NCI-H446 (cell line): ENCODE measurements at regions not wholly inside any gene's neighbourhood (a gene's known extent, or its start where the extent isn't known, plus 50 kb on each side); places are given as distances from the start of the nearest gene placed in this dataset.

Experiments used
- DNase-seq, 2 experiments: peaks; one replicate each; lab custom pipeline; 2025; lab: John Stamatoyannopoulos, UW

DNA sequence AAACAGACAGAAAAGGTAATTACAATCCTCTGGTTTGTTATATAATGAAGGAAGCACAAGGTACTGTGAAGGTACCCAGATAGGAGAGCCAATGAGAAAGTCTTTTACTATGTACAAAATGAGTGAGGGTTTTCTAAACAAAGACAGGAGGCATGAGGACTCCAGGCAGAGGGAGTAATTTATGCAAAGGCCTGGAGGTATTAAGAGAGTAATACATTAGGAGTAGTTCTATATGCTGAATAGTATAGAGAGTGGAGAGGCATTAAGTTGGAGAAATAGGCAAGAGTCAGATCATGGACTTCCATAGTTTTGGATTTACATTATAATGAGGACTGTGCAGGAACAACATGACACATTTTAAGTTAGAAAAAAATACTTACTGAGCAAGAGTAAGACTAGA lies 216.0 kb downstream of the SCG2 start:
- DNase-seq, result no peak

DNA sequence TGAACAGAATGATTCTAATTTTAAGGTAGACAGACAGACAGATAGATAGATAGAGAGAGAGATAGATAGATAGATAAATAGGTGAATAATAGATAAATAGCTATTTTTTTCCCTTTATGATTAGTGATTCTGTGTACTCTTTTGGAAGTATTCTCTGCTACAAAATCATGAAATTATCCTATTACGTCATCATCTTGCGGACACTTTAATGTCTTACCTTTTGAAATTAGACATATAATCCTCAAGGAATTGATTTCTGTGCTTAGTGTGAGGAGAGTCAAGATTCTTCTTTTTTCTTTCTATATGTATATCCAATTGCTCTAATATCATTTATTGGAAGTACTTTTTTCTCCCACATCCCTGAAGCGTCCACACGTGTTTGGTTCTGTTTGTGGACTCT lies 215.2 kb downstream of the SCG2 start:
- DNase-seq, result no peak

DNA sequence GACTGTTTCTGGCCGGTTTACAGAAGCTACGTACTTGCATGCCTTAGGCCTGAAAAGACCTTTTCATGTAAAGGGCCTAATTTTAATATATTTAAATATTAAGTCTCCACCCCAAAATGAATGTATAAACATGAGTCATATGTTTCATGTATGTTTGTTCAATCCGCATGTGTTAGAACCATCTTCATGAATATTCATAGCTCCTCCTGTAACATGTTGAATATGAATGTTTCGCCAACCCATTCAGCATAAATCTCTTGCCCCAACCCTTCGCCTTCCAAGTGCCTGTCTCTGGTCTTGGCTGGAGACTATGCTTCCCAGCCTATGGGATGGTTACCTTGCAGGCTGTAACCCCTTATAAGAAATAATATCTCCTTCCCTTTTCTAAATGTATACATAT lies 212.5 kb downstream of the SCG2 start:
- DNase-seq, result no peak

DNA sequence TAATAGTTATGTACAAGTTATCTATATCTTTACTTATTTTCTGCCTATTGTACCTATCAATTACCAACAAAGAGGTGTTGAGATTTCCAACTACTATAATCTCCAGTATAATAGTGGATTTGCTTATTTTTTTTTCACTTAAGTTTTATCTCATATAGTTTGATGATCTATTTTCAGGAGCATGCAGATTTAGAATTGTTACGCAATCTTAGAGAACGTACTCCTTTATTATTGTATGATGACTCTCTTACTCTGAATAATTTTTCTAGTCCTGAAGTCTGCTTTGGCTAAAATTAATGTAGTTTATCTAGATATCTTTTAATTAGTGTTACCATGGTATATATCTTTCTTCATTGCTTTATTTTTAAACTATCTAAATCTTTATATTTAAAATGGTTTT lies 205.2 kb downstream of the SCG2 start:
- DNase-seq, result no peak

DNA sequence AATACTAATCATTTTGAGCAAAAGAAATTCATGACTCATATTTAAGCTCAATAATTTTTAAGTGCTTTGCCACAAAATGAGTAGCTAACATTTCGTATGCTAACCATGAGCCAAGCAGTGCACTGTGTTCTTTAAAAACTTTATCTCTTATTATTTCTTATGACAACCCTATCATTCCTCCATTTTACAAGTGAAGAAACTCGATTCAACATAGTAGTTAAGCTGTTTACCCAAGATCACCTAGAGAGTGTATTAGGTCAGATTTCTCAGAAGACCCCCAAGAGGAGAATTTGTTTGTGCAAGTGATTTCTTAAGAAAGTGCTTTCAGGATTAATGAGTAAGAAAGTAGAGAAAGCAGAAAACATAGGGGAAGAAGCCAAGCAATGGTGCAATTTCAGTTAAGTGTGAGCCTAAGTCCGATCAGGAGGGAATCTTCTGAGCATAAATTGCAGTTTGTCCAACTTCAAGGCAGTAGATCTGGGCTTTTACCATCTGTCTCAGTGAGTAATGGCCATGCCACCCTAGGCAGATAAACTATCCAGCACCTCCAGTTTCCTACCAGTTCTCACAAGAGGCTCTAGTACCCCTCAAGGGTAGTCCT lies 202.7 kb downstream of the SCG2 start:
- no peak for DNase-seq

DNA sequence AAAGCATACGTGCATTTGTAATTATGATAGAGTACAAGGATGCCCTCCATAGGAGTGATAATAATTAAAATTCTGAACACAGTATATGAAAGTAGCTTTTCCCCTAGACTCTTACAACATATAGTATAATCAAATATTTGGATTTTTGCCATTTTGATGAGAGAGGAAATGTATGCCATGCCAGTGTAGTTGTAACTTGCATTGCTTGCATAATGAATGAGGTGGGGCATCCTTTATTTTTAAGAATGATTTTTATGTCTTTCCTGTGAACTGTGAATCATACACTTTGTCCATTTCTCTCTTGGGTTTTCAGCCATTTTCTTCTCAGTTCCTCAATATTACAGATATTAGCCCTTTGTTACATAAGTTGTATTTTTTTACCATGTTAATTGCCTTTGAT lies 197.5 kb downstream of the SCG2 start:
- no peak for DNase-seq

DNA sequence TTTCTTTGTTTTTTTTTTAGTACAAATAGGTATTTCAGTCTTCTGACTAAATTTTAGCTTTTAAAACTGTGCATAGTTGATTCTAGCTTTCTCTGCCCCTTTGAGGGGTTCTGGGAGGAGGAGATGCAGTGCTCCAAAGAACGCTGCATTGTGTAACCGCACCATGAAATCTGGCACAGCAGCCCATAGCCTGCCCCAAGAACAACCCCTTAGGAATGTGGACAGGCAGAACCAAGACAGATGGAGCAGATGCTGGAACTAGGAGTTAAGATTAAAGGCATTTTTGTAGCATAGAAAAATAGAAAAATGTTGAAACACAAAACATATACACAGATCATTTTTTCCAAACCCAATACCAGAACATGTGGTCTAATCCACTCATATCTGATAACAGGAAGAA lies 187.5 kb downstream of the SCG2 start:
- DNase-seq, result no peak

DNA sequence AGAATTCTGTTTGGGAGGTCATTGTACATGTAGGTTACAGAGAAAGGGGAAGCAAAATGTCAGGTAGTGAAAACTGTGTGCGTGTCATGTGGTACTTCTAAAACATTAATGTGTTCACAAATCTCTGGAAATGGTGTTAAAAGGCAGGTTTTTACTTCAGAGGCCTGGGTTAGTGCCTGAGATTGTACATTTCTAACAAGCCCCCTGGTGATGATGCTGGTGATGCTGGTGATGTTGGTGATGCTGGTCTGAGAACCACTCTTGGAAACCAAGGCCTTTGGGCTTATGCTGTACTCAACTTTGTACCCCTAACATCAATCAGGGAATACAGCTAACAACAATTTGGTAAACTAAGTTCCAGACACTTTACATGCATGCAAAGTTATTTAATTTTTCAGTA lies 187.1 kb downstream of the SCG2 start:
- no peak for DNase-seq

DNA sequence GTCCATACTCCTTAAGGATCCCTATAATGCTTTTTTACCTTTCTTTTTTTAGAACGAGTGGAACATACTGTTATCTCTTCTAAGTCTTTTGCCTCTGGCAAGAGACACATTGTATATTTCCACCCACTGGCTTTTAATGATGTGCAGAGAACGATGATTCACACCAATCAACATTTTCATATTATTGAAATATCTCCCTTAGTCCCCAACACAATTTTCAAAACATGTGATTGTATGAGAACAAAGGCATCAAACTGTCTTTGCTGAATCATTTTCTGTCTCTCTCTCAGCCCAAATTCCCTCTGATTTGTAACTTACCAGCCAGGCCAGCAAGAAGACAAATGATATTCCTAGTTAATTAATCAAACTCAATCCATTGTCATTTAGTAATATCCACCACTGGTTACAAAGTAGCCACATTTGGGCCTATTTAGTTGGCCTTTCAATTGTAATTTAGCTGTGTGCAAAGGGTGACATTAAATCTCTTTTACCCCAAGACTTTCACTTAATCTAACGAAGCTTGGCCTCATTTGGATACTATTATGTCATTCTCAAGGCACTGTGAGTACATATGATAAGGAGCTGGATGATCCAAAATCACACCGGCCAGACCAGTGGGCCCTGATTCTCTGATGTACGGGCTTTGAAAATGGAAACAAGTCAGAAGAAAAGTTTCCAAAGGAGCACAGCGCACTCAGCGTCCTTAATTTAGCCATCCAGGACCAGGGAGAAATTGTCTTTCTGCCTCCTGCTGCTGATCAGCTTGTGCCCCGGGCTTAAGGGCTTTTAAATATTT lies 185.1 kb downstream of the SCG2 start:
- DNase-seq, result no peak

DNA sequence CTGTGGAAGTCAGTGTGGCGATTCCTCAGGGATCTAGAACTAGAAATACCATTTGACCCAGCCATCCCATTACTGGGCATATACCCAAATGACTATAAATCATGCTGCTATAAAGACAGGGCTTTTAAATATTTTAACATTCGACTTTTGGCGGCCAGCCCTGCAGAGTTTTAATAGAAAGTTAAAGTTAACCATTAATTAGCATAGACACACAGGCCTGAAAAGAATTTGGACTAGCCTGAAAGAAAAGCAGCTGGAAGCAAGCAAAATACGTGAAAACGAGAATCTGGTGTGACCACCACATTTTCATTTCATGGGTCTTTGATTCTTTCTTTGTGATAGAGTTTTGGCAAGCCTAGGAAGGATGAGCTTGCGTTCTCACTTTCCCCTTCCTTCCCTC lies 184.0 kb downstream of the SCG2 start:
- DNase-seq, result peak; percentile 80 to 91

DNA sequence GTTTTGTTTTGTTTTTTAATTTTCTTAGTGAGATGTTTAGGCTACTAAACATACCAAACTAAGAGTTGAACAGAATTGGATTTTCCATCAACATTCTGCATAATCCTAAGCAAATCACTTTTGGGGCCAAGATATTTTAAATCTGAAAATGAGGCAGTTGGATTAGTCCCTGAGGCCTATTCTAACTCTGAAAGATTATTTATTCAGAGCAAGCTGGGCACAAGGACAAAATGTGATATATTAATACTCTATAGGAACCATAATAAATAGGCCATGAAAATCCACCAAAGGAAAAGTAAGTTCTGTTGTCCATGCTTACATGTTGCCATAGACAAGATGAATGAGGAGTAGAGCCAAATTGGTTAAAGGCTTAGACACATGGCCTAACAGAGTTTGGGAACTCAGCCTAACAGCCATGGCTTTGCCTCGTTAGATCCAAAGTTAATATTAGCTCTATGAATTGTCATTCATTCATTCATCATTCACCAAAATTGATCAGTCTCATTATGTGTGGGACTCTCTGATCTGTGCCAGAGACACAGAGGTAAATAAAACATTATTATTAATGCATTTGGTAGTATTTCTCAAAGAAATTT lies 183.5 kb downstream of the SCG2 start:
- peak; percentile 18 to 67 for DNase-seq

DNA sequence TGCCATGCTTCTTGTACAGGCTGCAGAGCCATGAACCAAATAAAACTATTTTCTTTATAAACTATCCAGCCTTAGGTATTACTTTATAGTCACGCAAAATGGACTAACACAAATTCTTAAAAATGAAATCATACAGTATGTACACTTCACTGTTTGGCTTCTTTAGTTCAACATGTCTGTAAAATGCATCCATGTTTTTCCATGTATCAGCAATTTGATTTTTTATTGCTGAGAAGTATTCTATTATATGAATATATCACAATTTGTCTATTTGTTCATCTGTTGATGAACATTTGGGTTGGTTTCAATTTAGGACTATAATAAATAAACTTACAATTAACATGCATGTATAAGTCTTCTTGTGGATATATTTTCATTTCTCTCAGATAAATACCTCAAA lies 182.1 kb downstream of the SCG2 start:
- DNase-seq, result no peak

DNA sequence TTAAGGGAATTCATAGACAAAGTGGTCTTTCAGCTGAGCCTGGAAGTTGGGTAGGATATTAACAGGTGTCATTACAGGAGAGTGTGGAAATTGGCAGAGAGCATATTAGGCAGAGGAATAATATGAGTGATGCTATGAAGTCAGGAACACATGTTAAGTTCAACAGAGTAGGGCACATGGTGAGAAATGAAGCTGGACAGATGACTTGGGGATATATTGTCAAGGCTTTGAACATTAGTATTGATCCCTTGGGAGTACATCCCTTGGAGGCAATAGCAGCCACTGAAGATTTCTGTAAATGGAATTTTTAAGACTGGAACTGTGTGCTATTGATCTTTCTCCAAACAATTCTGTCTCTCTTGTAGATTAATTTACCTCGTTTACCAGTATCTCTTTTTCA lies 170.7 kb downstream of the SCG2 start:
- no peak for DNase-seq

DNA sequence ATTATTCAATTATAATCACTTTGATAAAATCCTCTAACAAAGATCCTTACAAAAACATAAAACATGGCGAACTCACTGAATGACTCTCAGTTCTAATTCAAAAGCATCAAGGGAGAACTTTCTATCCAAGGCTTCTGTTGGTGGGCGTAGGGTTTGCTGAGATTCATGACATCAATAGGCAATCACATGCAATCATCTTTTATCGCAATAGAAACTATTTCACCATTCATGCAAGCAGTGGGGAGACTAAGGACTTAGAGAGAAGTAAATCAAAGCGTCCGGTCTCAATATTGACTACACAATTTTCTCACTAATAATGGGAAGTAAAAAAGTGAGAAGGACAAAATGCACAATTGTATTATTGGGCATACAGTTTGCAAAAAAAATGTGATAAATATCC lies 168.7 kb downstream of the SCG2 start:
- DNase-seq, result no peak

DNA sequence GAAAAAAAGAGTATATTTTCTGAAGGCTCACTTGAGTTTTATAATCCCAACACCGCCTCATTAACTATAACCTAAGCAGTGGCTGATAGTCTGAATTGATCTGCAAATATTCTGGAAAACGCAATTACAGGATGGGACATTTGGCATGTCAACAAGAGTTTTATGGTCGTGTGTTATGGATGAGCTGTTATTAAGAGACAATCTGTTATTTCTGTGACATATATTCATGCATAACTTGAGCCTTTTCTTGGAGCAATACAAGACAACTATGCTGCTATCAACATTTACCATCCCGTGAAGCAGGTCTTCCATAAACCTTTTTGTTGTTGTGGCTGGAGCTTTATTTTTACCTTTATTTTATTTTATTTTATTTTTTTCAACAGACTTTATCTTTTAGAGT lies 164.4 kb downstream of the SCG2 start:
- no peak for DNase-seq

DNA sequence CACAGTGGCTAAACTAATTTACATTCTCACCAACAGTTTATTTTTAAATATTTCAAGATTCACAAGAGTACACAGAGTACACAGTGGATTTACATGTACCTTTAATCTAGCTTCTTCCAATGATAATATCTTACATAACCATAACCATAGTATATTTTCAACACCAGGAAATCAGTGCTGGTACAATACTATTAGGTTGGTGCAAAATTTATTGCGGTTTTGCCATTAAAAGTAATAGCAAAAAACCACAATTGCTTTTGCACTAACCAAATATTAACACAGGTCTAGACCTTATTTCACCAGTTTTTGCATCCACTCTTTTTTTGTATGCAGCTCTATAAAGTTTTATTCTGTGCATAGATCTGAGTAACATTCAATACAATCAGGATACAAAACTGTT lies 163.0 kb downstream of the SCG2 start:
- DNase-seq, result no peak

DNA sequence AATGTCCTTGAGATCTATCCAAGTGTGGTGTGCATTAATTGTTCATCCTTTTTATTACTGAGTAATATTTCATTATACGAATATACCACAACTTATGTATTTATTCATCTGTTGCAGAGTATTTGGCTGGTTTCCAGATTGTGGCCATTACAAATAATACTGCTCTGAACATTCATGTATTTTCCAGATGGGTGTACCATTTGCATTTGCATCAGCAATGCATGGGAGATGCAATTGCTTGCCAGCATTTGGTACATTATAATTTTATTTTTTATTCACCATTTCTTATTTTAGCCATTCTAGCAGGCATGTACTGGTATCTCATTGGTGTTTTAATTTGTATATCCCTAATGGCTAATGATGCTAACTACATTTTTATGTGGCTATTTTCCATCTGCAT lies 162.4 kb downstream of the SCG2 start:
- DNase-seq, result no peak

DNA sequence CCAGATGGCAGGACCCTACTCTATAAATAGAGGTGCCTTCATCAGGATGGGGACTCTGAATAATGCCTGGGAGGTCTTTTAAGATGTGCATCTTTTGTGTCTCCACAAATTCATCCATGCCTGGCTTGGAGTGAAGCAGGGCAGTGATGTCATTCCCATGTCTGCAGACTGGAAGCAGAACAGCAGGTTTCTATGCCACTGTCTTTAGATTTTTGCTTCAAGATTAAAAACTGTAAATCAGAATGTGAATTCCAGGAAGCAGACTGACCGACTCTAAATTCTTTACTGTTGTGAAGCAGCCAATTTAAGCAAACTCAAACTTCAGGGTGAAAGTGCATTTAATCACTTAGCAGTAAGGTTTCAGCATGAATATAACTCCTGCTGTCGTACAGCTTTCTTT lies 159.3 kb downstream of the SCG2 start:
- DNase-seq, result no peak

DNA sequence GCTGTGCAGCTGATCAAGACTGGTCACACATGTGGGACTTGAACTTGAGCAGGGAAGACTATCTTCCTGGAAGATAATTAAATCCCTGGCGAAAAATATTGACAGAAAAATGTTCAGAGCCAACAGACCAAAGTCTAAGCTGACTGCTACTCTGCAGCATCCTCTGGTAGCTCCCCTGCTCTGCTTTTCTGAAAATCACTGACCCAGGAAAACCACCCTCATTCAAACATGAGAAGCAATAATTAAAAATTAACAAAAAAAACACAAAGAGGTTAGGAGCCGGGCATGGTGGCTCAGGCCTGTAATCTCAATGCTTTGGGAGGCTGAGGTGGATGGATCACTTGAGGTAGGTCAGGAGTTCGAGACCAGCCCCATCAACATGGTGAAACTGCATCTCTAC lies 151.9 kb downstream of the SCG2 start:
- DNase-seq, result no peak

DNA sequence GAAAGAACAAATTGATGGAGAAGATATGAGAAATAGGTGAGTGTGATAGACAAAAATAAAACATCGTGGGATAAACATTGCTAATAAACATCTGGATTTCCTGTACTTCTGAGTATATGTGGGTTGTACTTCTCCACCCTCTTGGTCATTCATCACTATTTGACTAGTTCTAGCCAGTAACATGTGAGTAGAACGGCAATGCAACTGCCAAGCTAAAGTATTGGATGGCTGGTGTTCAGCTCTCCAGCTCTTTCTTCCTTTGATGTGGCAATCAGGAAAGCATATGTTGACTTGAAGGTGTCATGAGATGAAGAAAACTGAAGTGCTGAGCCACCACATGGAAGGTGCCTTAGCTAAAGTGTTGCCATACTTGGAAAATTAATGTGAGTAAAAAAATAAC lies 144.9 kb downstream of the SCG2 start:
- DNase-seq, result no peak

DNA sequence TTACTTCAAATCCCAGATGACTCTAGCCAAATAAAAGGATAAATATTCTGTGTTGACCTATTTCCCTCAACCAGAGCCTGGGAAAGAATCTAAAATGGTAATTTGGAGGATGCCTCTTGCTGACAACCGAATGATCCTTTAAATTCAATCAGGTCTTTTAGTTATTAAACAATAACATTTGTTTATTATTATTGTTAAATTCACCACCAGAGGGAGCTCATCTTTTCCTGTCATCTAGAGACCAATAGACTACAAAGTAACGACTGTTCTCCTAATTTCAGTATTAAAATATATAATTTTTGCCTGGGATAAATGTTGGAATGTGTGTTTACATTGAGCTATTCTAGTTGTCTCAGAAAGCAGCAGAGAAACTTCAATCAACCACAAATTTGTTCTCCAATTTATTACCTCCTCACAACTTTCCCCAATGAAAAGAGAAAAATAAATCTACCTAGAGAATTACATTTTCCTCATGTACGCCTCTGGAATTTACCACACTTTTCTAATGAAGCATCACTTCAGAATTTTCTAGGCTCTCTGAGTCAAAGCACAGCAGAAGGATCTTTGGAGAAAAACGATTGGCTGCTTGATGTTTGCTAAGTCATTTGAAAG lies 142.7 kb downstream of the SCG2 start:
- peak; percentile 19 to 49 for DNase-seq

DNA sequence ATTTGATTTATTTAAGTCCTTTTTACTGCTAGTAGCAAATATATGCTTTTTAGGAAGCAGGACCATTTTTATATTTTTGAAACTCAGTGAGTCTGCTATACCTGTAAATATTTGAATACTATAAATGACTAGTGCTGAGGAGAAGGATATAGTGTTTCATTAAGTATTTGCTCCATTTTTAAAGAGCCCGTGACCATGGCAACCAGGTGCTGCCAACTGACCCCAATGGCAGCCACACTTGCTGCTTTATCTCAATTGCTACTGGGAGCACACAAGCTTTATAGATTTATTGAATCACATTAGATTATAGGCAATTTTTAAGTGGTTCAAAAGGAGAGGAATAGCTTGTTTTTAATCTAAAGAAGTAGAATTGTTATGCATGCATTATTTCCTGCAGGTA lies 142.0 kb downstream of the SCG2 start:
- no peak for DNase-seq

DNA sequence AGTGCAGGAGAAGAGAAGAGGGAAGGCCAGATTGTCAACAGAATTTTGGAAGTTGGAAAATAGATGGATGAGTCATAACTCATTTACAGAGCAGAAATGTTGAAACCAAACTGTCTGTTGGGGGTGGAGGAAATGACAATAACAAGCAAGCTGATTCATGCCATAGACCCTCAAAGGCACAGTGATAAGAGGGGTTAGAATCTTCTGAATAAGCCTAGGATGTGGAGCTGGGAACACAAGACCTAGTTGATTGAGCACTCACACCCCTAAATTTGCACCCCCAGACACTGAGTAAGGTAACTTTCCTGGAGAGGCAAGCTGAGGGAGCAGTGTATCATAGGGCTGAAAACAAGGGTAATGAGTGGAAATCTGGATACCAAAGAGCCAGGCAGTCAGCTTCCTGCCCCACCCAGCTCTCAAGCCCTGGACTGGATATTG lies 141.4 kb downstream of the SCG2 start:
- peak; percentile 20 to 63 for DNase-seq
